Limb (tissue), 2 donors: ENCODE measurements at regions not wholly inside any gene's neighbourhood (a gene's known extent, or its start where the extent isn't known, plus 50 kb on each side); places are given as distances from the start of the nearest gene placed in this dataset.
"Not testable (repeated sequence)": the region's sequence is repeated elsewhere in the genome, so short reads cannot be mapped to it uniquely, and the experiment has no call there.

Experiments
- DNase-seq, 2 donors: peaks; one replicate each; pipeline ENCODE4 v3.0.0-alpha.2; 2016; ENCODE audit errors: extremely low spot score in 2 of 2

- DNase-seq = not testable (repeated sequence)
These were observed 61.3 kb downstream of the ZNF860 start for GRCh38 chr3:32042867-32043266.

DNA sequence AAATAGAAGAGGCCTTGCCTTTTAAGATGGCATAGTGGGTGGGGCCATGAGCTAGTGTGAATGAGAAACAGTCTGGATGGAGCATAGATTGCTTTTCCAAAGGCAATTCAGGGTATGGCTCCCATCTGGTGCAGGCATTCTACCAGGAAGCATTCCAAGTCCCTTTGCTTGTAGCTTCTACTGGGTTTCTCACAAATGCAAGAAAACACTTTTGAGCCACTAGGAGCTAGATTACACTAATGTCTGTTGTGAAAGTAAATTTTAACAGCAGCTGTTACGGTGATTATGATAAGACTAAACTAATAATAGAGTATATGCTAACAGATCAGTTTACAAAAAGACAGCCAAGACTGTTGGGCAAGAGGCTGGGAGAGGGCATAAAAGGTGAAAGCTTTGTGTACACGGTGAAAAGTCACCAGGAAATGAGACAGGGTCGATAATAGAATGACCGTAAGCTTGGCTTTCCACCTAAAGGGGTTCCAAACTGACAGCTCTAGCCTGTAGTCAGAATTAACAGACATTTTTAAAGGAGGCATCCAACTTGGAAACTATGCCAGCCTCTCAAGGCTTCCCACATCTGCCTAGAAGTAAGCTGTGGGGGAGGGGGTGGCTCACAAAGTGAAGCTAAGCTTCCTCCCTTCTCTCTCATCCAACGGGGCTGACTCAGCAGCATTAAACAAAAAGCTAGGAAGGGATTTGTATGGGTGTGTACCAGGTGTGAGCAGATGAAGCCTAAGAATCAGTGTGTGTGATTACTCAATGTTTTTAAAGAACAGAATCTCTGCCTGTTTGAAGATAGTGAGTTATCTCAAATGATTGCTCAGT lies 61.1 kb upstream of the GPD1L start:
- peak; percentile 33 to 61 for DNase-seq

GRCh38 chr3:32046102-32046501 lies 60.3 kb upstream of the GPD1L start:
- no peak for DNase-seq

GRCh38 chr3:32048487-32049182 lies 57.8 kb upstream of the GPD1L start:
- no peak for DNase-seq

DNA sequence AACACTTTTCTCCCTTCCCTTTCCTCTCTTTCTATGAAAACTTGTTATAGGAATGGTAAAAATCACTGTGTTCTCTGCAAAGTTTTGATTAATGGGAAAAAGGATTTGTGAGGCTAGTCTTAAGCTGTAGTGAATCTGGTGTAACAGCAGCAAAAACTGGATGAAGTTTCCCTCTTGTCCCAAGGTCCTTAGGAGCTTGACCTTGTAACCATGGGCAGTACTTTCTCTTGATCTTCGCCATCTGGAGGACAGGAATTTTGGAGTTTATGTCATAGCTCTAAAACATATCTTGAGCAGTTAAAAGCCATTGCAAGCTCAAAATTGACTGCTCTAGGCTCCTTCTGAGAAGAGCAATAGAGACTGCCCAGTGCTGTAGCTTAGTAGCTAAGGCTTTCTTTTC lies 56.5 kb upstream of the GPD1L start:
- DNase-seq = no peak

GRCh38 chr3:32052230-32052629 lies 54.2 kb upstream of the GPD1L start:
- DNase-seq = not testable (repeated sequence)

DNA sequence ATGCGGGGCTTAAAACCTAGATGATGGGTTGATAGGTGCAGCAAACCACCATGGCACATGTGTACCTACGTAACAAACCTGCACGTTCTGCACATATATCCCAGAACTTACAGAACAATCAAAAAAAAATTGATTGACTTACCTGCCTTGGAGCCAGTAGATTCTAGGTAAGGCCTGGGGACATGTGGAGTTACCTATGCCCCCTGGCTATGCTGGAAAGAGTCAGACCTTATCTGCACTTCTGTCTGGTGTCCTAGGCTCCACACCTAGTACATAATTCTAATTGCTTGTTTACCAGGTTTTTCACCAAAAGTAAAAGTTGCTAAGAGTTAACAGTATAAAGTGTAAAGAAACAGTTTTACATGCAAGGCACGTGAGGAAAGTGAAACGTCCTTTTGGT lies 53.6 kb upstream of the GPD1L start:
- not testable (repeated sequence) for DNase-seq

- DNase-seq = no peak
These were observed 49.7 kb upstream of the GPD1L start for GRCh38 chr3:32056559-32057290.
